OCI-LY1 (cell line): ENCODE measurements at regions not wholly inside any gene's neighbourhood (a gene's known extent, or its start where the extent isn't known, plus 50 kb on each side); places are given as distances from the start of the nearest gene placed in this dataset.

Experiments
- EZH2 ChIP-seq: fragments of 200-600 bp; sonication (generic), shearing (Covaris generic); IDR thresholded peaks from 2 replicates; pipeline ENCODE4 v1.8.0; 2017; ENCODE audit warnings: borderline replicate concordance, mixed run types, mild to moderate bottlenecking, antibody characterized with exemption, low read length, moderate library complexity, mixed read lengths
- TF ChIP-seq, protein P1 (sequence below): fragments of 200-600 bp; sonication (generic), shearing (Covaris generic); IDR thresholded peaks from 2 replicates; pipeline ENCODE4 v1.5.1; 2017; ENCODE audit warnings: mild to moderate bottlenecking, antibody characterized with exemption, low read length, moderate library complexity, mixed read lengths

DNA sequence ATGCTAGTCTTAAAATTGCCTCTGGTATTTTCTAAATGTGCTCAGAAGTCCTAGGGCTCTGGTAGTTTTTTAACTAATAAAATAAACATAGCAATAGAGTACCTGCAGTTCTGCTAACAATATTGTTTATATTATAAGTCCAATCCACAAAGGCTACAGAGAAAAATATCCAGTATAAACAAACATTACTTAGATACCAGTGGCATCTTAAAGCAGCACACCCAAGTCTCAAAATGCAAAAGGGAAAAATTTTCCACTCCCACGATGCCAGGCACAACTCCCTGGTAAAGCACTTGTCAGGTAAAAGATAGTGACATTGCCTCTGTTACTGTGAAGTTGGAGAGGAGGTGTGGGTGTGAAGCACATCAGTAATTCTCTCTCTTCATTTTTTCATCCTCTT lies 123.3 kb downstream of the OGFRL1 start:
- no peak for TF ChIP-seq EZH2
- TF ChIP-seq, protein P1, sequence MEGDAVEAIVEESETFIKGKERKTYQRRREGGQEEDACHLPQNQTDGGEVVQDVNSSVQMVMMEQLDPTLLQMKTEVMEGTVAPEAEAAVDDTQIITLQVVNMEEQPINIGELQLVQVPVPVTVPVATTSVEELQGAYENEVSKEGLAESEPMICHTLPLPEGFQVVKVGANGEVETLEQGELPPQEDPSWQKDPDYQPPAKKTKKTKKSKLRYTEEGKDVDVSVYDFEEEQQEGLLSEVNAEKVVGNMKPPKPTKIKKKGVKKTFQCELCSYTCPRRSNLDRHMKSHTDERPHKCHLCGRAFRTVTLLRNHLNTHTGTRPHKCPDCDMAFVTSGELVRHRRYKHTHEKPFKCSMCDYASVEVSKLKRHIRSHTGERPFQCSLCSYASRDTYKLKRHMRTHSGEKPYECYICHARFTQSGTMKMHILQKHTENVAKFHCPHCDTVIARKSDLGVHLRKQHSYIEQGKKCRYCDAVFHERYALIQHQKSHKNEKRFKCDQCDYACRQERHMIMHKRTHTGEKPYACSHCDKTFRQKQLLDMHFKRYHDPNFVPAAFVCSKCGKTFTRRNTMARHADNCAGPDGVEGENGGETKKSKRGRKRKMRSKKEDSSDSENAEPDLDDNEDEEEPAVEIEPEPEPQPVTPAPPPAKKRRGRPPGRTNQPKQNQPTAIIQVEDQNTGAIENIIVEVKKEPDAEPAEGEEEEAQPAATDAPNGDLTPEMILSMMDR, result no peak
